HG03457 (cell line): ENCODE measurements at regions not wholly inside any gene's neighbourhood (a gene's known extent, or its start where the extent isn't known, plus 50 kb on each side); places are given as distances from the start of the nearest gene placed in this dataset.
"Not testable (repeated sequence)": the region's sequence is repeated elsewhere in the genome, so short reads cannot be mapped to it uniquely, and the experiment has no call there.

Experiments used
- ATAC-seq: cut with Tn5 transposase; IDR thresholded peaks from one replicate; pipeline ENCODE4 v1.9.1; 2021; ENCODE audit warnings: moderate number of reproducible peaks; ENCODE audit not compliant: unreplicated experiment

DNA sequence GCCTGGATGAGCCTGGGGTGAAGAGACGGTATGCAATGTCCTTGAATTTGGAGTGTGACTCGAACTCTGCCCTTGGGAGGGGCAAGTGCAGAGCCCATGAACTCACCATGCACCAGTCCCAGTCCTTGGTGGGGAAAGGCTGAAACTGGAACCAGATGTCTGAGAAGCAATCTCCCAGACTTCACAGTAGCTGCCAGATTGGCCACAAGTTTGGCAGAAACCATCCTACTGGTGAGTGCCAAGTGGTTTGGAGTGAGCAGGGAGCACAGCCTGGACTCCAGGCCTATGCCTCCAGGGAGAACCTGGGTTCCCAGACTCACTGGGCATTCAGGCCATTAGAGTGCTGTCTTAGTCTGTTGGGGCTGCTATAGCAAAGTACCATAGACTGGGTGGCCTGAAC is 99.6 kb upstream of the LYZL1 start:
- ATAC-seq: no peak

DNA sequence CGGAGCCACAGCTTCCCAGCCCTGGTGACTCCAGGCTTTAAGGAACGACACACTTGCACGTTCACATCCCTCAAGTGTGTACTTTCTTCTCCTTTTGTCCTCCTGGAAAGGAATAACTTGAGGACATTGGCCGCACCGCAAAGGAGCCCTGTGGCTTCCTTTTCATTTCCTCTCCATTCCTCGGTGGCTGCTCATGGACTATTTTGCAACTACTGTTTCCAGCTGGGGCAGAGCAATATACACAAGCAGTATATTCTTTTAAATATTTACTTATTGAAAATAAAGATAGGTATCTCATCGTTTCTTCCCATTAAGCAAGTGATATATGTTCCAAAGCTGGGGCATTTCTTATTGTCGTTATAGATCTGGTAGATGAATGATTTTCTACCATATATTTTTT is 97.2 kb upstream of the LYZL1 start:
- ATAC-seq: no peak

GRCh38 chr10:29199339-29199738 is 89.5 kb upstream of the LYZL1 start:
- no peak for ATAC-seq

- ATAC-seq: no peak
Measured at GRCh38 chr10:29199941-29200679, 88.8 kb upstream of the LYZL1 start.

DNA sequence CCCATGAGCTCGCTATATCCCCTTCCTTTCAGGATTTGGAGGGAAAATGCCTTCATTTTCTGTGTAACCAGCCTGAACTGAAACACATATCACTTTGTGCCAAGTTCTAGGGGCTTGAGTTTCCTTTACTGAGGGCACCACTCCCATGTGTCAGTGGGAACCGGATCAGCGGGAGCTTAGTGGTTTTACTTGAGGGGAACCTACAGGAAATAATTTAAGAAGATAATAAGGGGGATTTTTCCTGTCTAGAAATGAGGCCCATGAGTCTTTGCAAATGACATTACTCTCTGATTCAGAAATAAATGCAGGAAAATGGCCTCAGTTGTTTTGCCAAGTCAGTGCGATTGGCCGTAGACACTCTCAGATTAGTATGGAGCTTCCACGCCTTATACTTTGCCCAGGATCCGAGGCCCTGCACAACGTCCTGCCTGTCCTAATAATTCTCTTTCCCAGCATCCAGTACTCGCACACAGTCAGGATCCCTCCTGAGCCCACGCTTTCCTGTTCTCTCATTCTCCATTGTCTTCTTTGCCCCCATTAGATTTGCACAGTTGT is 86.4 kb upstream of the LYZL1 start:
- ATAC-seq: no peak

DNA sequence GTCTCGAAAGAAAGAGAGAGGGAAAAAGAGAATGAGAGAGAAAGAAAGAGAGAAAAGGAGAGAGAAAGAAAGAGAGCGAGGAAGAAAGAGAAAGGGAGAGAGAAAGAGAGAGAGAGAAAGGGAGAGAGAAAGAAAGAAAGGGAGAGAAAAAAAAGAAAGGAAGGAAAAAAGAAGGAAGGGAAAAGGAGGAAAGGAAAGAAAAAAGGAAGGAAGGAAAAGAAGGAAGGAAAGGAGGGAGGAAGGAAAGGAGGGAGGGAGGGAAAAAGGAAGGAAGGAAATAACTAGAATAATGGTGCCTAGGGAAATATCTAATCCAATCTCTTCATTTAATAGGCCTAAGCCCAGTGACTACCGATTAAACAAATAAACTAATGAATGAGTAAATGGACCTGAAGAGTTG is 85.4 kb upstream of the LYZL1 start:
- no peak for ATAC-seq

DNA sequence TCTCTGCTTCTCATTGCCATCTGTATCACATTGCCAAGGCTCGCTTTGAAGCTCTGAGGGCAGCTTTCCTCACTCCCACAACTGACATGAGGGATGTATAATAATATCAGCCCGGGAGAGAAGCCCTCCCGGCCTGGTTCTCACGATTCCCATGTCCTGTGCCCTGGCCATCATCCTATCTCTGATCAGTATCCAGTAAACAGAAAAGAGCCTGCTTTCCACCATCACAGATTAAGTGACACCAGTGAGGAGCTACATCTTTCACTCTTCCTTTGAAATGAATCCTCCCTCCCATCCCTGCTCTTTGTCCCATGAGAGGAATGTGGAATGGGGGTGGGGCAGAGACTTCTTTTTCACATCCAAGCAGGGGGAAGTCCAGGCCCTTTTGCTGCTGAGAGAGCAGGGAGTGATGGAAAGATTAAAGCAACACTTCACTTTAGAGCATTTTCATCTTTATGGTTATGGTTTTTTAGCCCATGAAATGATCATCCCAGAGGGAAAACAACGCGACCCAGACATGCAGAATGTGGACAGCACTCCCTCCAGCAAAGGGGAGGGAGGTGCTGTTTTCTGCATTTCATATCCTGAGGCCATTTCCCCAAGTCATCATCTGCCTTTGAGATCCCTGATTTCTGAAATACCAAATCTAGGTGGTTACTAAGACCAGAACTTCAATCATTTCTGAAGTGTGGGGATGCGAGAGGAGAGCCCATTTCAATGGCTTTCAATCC is 84.6 kb upstream of the LYZL1 start:
- no peak for ATAC-seq

DNA sequence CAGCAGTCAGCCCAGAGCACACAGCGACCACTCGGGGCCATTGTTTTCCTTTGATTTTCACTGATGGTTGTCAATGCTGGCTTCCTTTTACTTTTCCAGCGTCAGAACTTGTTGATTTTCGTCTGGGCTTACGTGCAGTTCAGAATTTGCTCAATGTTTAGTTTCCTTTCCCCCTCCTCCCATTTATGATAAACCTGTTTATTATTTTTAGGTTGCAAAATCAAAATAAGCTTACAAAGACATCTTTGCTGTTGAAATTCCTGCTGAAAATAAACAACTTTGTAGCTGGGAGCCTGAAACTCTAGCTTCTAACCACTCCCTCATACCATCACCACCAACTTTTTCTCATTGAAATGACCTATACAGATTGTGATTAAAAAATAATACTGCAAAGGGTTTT is 83.1 kb upstream of the LYZL1 start:
- no peak for ATAC-seq

DNA sequence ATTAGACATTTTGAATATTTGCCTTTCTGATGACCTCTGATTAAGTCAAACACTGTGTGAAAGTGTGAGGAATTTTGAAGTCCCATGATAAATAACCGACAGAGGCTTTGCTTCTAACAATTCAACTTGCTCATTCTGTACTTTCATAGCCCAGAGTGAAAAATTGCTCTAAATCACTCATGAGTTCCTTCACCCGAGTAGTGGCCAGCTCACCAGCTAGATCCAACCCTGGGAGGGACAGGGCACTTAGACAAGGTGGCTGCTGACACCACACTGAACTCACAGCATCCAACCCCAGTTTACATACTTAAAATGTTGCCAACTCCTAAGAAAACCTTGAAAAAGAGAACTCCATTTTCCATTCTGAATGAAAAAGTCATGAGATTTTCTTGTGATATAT is 80.0 kb upstream of the LYZL1 start:
- ATAC-seq: no peak

GRCh38 chr10:29209830-29210229 is 79.0 kb upstream of the LYZL1 start:
- no peak for ATAC-seq

DNA sequence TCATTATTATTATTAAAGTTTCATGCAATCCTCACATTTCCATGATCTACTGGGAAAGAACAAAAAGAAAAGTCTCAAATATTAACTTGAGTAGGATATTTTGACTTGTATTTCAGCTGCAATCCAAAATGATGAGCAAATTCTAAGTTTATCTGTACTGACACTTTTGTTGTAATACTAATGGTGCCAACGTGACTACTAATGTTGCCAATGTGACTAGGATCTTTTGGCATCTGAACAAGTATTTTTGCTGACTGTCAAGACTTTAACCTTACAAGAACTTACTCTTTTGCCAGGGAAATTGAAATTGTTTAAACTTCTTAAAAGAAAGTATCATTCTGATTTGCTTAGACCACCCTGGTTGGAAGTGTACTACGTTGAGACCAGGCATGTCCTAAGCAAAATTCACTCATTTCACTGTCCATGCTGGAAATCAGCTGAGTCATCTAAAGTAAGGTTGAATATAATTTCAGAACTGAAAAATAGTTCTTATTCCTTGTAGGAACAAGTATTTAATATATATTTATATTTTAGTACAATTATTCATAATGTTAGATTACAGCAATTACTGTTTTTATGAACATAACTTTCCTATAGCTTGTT is 78.5 kb upstream of the LYZL1 start:
- no peak for ATAC-seq

GRCh38 chr10:29212597-29212996 is 76.3 kb upstream of the LYZL1 start:
- ATAC-seq: no peak

DNA sequence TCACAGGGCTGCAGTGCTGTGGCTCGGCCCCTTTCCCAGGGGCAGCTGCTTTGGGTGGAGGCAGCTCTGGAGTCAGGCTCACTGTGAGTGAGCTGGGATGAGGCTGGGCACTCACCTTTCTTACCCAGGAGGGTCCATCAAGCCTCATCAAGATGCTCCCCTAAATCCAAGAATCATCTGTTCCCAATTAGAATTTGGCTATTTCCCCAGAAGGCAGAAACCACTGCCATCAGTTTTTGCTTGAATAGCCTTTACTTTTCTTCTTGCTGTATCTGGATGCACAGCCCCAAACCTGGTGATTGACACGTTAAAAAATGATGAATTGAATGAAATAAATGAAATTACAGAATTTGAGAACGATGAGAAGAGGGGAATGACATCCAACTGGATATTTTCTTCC is 74.3 kb upstream of the LYZL1 start:
- no peak for ATAC-seq

GRCh38 chr10:29217292-29217738 is 71.6 kb upstream of the LYZL1 start:
- no peak for ATAC-seq

- ATAC-seq: no peak
Measured at GRCh38 chr10:29223326-29223725, 65.5 kb upstream of the LYZL1 start.

DNA sequence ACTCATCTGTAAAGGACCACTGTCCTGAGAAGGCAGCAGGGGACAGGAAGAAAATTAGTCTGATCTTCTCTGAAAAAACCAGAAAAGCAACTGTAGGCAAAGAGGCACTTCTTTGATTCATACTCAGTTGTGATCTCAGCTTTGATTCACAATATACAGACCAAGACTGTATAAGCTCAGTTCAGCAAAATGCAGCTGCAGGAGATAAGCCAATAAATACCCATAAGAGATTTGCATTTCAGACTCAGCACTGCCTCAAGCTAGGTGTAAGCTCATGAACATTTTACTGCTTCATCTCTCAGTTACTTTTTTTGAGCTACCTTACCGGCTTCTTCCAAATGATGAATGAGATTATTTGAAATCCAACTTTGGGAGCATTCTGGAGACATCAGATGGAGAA is 64.2 kb upstream of the LYZL1 start:
- ATAC-seq: no peak

DNA sequence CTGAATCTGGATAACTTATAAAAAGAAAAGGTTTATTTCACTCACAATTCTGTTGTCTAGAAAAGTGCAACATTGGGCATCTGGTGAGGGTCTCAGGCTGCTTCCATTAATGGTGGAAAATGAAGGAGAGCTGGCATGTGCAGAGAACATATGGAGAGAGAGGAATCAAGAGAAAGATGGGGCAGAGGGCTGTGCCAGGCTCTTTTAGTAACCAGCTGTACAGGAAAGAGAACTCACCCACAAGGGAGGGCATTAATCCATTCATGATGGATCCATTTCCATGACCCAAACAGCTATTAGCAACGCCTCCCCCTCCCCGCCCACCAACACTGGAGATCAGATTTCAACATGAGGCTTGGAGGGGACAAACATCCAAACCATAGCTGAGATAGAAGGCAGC is 61.7 kb upstream of the LYZL1 start:
- no peak for ATAC-seq

GRCh38 chr10:29228562-29228961 is 60.3 kb upstream of the LYZL1 start:
- no peak for ATAC-seq

GRCh38 chr10:29229258-29229705 is 59.6 kb upstream of the LYZL1 start:
- ATAC-seq: no peak

DNA sequence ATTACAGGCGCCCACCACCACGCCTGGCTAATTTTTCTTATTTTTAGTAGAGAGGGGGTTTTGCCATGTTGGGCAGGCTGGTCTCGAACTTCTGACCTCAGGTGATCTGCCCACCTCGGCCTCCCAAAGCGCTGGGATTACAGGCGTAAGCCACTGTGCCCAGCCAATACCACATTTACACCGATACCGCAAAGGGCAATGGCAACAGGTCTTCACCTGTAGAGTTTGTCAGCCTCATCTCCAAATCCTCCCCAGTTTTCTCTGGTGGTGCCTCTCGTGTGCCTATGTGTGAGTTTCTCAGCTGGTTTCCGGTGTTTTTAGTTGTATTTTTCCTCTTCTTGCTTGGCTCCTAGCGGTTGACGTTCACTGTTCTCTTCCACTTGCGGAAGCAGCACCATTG is 52.0 kb upstream of the LYZL1 start:
- ATAC-seq: not testable (repeated sequence)

- no peak for ATAC-seq
Measured at GRCh38 chr10:29237786-29238185, 51.1 kb upstream of the LYZL1 start.
